IMR-90 (cell line): ENCODE measurements at regions not wholly inside any gene's neighbourhood (a gene's known extent, or its start where the extent isn't known, plus 50 kb on each side); places are given as distances from the start of the nearest gene placed in this dataset.

Experiments
- ATAC-seq: fragments of 200-7000 bp; cut with Tn5 transposase; 2 replicates; pipeline ENCODE4 v1.9.1; 2020; ENCODE audit warnings: low read depth, mild to moderate bottlenecking, moderate library complexity
- BruUV-seq: library from RNA; stranded (reverse); fragments of 400-500 nt; replicated peaks from 2 replicates; lab custom pipeline; 2021; lab: Mats Ljungman, UMichigan
- CTCF ChIA-PET: fragments of 300-600 bp; formaldehyde crosslinking; extraction: SDS; loops from one replicate; lab custom pipeline; 2021; ENCODE audit warnings: antibody characterized with exemption; lab: Yijun Ruan, JAX
- POLR2A ChIA-PET: fragments of 300-600 bp; sonication (Branson Sonifier 250); formaldehyde crosslinking; loops from one replicate; lab custom pipeline; 2022; ENCODE audit warnings: antibody characterized with exemption; ENCODE audit not compliant: unreplicated experiment; lab: Charles Lee
- DNase-seq: peaks from one replicate; pipeline ENCODE4 v3.0.0; 2013
- H2AFZ ChIP-seq: replicated peaks from 2 replicates; pipeline ENCODE3; 2013; ENCODE audit warnings: low read length, mild to moderate bottlenecking; ENCODE audit not compliant: poor library complexity
- H2AK5ac ChIP-seq: 2 replicates; pipeline ENCODE4 v1.6.1; 2013; ENCODE audit warnings: low read depth, low read length, inconsistent platforms
- H2AK9ac ChIP-seq: replicated peaks from 2 replicates; pipeline ENCODE3; 2013; ENCODE audit warnings: mild to moderate bottlenecking, low read depth, low read length, moderate library complexity; ENCODE audit not compliant: poor library complexity
- H2BK120ac ChIP-seq: 2 replicates; pipeline ENCODE4 v1.6.1; 2013; ENCODE audit warnings: low read depth, low read length, inconsistent platforms
- H2BK15ac ChIP-seq: 3 replicates; pipeline ENCODE4 v1.6.1; 2013; ENCODE audit warnings: low read depth, low read length, inconsistent platforms
- H2BK20ac ChIP-seq: 2 replicates; pipeline ENCODE4 v1.6.1; 2013; ENCODE audit warnings: low read depth, mild to moderate bottlenecking, inconsistent platforms, low read length, moderate library complexity
- H2BK5ac ChIP-seq: 2 replicates; pipeline ENCODE4 v1.6.1; 2013; ENCODE audit warnings: mild to moderate bottlenecking, low read depth, low read length, inconsistent platforms; ENCODE audit not compliant: poor library complexity, severe bottlenecking
- H3K14ac ChIP-seq: replicated peaks from 2 replicates; pipeline ENCODE4 v1.6.1; 2013; ENCODE audit warnings: low read depth, low read length, inconsistent platforms
- H3K18ac ChIP-seq: 2 replicates; pipeline ENCODE4 v1.6.1; 2013; ENCODE audit warnings: low read depth, low read length, control low read depth
- H3K23ac ChIP-seq: 2 replicates; pipeline ENCODE4 v1.6.1; 2013; ENCODE audit warnings: low read depth, low read length, inconsistent platforms
- H3K27ac ChIP-seq: 2 replicates; pipeline ENCODE4 v1.5.1; 2013; ENCODE audit warnings: mild to moderate bottlenecking, control low read depth, low read length; ENCODE audit not compliant: insufficient read depth
- H3K27me3 ChIP-seq: 2 replicates; pipeline ENCODE4 v1.6.1; 2013; ENCODE audit warnings: low read length; ENCODE audit not compliant: control insufficient read depth, insufficient read depth
- H3K36me3 ChIP-seq: 2 replicates; pipeline ENCODE4 v1.6.1; 2013; ENCODE audit warnings: low read length, mixed read lengths; ENCODE audit not compliant: control insufficient read depth, insufficient read depth
- H3K4ac ChIP-seq: 2 replicates; pipeline ENCODE4 v1.6.1; 2013; ENCODE audit warnings: low read depth, low read length, inconsistent platforms
- H3K4me1 ChIP-seq: 2 replicates; pipeline ENCODE4 v1.6.1; 2013; ENCODE audit warnings: low read length, mixed read lengths; ENCODE audit not compliant: control insufficient read depth, insufficient read depth
- H3K4me2 ChIP-seq: 2 replicates; pipeline ENCODE4 v1.6.1; 2013; ENCODE audit warnings: low read depth, mild to moderate bottlenecking, control low read depth, low read length, moderate library complexity
- H3K4me3 ChIP-seq: 2 replicates; pipeline ENCODE4 v1.5.1; 2013; ENCODE audit warnings: low read depth, mild to moderate bottlenecking, control low read depth, low read length, moderate library complexity; ENCODE audit not compliant: insufficient read depth
- H3K56ac ChIP-seq: 2 replicates; pipeline ENCODE4 v1.6.1; 2013; ENCODE audit warnings: low read length, inconsistent platforms; ENCODE audit not compliant: insufficient read depth; ENCODE audit errors: extremely low read depth
- H3K79me1 ChIP-seq, 2 experiments: 2 replicates each; pipeline ENCODE4 v1.6.1; 2013; ENCODE audit warnings: low read length in 2 of 2, inconsistent platforms in 1 of 2, low read depth in 1 of 2
- H3K9ac ChIP-seq: 2 replicates; pipeline ENCODE4 v1.6.1; 2013; ENCODE audit warnings: low read depth, low read length, control low read depth
- H3K9me1 ChIP-seq: 2 replicates; pipeline ENCODE4 v1.6.1; 2013; ENCODE audit warnings: low read length, inconsistent platforms; ENCODE audit not compliant: insufficient read depth
- H3K9me3 ChIP-seq: 2 replicates; pipeline ENCODE4 v1.6.1; 2013; ENCODE audit warnings: low read length; ENCODE audit not compliant: control insufficient read depth, insufficient read depth
- H4K20me1 ChIP-seq: 2 replicates; pipeline ENCODE4 v1.6.1; 2013; ENCODE audit warnings: low read length, inconsistent platforms; ENCODE audit not compliant: insufficient read depth
- H4K5ac ChIP-seq: 2 replicates; pipeline ENCODE4 v1.6.1; 2013; ENCODE audit warnings: mild to moderate bottlenecking, low read depth, low read length, control low read depth
- H4K8ac ChIP-seq, 2 experiments: 2 replicates each; pipeline ENCODE4 v1.6.1; 2013; ENCODE audit warnings: low read depth in 2 of 2, low read length in 2 of 2, control low read depth in 1 of 2, inconsistent platforms in 1 of 2
- H4K91ac ChIP-seq: 2 replicates; pipeline ENCODE4 v1.6.1; 2013; ENCODE audit warnings: low read depth, low read length, inconsistent platforms; ENCODE audit not compliant: insufficient read depth
- BHLHE40 ChIP-seq: fragments of 150-350 bp; IDR thresholded peaks from 2 replicates; pipeline ENCODE4 v1.6.1; 2016; ENCODE audit warnings: mild to moderate bottlenecking, low read depth, low read length
- CEBPB ChIP-seq: IDR thresholded peaks from 2 replicates; pipeline ENCODE4 v1.6.1; 2012; ENCODE audit warnings: low read depth, low read length, improper control_type of control experiment
- CHD1 ChIP-seq: IDR thresholded peaks from 2 replicates; pipeline ENCODE4 v1.6.1; 2012; ENCODE audit warnings: low read depth, low read length, improper control_type of control experiment
- FOS ChIP-seq: fragments of 150-350 bp; IDR thresholded peaks from 2 replicates; pipeline ENCODE4 v1.6.1; 2016; ENCODE audit warnings: low read depth, low read length
- MAFK ChIP-seq: IDR thresholded peaks from 2 replicates; pipeline ENCODE4 v1.6.1; 2012; ENCODE audit warnings: low read depth, low read length, improper control_type of control experiment
- MAZ ChIP-seq: IDR thresholded peaks from 2 replicates; pipeline ENCODE4 v1.6.1; 2012; ENCODE audit warnings: low read depth, mild to moderate bottlenecking, low read length, improper control_type of control experiment, moderate library complexity, borderline replicate concordance
- MXI1 ChIP-seq: IDR thresholded peaks from 2 replicates; pipeline ENCODE4 v1.6.1; 2012; ENCODE audit warnings: low read depth, mild to moderate bottlenecking, low read length, moderate library complexity, borderline replicate concordance
- NFE2L2 ChIP-seq: fragments of 150-350 bp; IDR thresholded peaks from 2 replicates; pipeline ENCODE4 v1.6.1; 2016; ENCODE audit warnings: low read depth, mild to moderate bottlenecking, low read length
- RCOR1 ChIP-seq: IDR thresholded peaks from 2 replicates; pipeline ENCODE4 v1.6.1; 2012; ENCODE audit warnings: mild to moderate bottlenecking, low read length, improper control_type of control experiment; ENCODE audit not compliant: insufficient replicate concordance
- RFX5 ChIP-seq: IDR thresholded peaks from 2 replicates; pipeline ENCODE4 v1.8.0; 2012; ENCODE audit warnings: low read depth, mild to moderate bottlenecking, low read length, moderate library complexity
- SMC3 ChIP-seq: fragments of 150-350 bp; IDR thresholded peaks from 2 replicates; pipeline ENCODE4 v1.6.1; 2016; ENCODE audit warnings: low read depth, mild to moderate bottlenecking, antibody characterized with exemption, low read length, moderate library complexity
- WGBS, 2 experiments: methylation state at CpG; one replicate each; pipeline versions ENCODE4 v1.1.5 to v1.1.7; 2013; ENCODE audit warnings: missing lambda C conversion rate in 2 of 2; ENCODE audit not compliant: insufficient read length in 1 of 2; ENCODE audit errors: extremely low coverage in 2 of 2; 5-methylcytosine and 5-hydroxymethylcytosine counted together
- dilution Hi-C: fragments of 300-500 bp; cut with HindIII; formaldehyde crosslinking; loops from one replicate; pipeline ENCODE4 v1.14.3; 2018; ENCODE audit warnings: low sequenced_read_pairs; ENCODE audit not compliant: unreplicated experiment
- in situ Hi-C: fragments of 300-500 bp; cut with MboI; formaldehyde crosslinking; loops from 3 replicates; pipeline ENCODE4 v1.14.3; 2019; ENCODE audit warnings: low sequenced_read_pairs, inconsistent platforms, mixed read lengths
- intact Hi-C: fragments of 100-400 bp; cut with micrococcal nuclease; formaldehyde crosslinking; loops from 2 replicates; pipeline ENCODE4 v1.10.0; 2022
- TF ChIP-seq, protein P1 (sequence below): conservative IDR thresholded peaks from 2 replicates; pipeline ENCODE4 v1.5.1; 2012; ENCODE audit warnings: mild to moderate bottlenecking, low read depth, low read length, improper control_type of control experiment
- TF ChIP-seq, protein P2 (sequence below): fragments of 150-350 bp; IDR thresholded peaks from 2 replicates; pipeline ENCODE4 v1.6.1; 2017; ENCODE audit warnings: mild to moderate bottlenecking, antibody characterized with exemption, low read length, low read depth
- TF ChIP-seq, protein P3 (sequence below): fragments of 150-350 bp; IDR thresholded peaks from 2 replicates; pipeline ENCODE4 v1.6.1; 2016; ENCODE audit warnings: low read depth, mild to moderate bottlenecking, low read length, moderate library complexity, borderline replicate concordance

DNA sequence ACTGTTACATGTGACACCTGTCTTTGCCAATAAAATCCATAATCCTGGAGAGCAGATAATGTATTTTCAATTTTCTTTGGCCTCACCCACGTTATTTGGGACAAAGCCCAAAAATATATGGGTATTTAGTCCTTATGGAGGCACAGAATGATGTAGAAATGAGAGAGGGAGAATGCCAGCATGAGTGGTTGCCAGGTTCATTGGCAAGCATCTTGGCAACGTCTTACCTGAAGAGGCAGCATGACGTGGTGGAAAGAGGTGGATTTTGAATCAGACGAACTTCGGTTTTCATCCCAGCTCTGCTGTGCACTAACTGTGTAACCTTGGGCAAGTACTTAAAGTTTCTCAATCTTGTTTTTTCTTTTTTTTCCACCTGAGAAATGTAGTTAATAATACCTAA, 969.6 kb upstream of the PIK3C3 start:
- H4K8ac ChIP-seq: no peak overlapping the region
- H2BK120ac ChIP-seq: no peak overlapping the region
- dilution Hi-C loops: no loop called here
- H3K14ac ChIP-seq: no peak overlapping the region
- DNase-seq (no peak), ATAC-seq (no peak)
- no peak overlapping the region for H4K91ac ChIP-seq
- no peak overlapping the region for H4K5ac ChIP-seq
- no peak overlapping the region for H2AK5ac ChIP-seq
- no peak overlapping the region for H3K56ac ChIP-seq
- TF ChIP-seq SMC3 (no peak), FOS (no peak), MAFK (no peak), MXI1 (no peak), MAZ (no peak), CEBPB (no peak), BHLHE40 (no peak), RCOR1 (no peak), CHD1 (no peak), RFX5 (no peak), NFE2L2 (no peak)
- TF ChIP-seq, protein P1, sequence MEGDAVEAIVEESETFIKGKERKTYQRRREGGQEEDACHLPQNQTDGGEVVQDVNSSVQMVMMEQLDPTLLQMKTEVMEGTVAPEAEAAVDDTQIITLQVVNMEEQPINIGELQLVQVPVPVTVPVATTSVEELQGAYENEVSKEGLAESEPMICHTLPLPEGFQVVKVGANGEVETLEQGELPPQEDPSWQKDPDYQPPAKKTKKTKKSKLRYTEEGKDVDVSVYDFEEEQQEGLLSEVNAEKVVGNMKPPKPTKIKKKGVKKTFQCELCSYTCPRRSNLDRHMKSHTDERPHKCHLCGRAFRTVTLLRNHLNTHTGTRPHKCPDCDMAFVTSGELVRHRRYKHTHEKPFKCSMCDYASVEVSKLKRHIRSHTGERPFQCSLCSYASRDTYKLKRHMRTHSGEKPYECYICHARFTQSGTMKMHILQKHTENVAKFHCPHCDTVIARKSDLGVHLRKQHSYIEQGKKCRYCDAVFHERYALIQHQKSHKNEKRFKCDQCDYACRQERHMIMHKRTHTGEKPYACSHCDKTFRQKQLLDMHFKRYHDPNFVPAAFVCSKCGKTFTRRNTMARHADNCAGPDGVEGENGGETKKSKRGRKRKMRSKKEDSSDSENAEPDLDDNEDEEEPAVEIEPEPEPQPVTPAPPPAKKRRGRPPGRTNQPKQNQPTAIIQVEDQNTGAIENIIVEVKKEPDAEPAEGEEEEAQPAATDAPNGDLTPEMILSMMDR: no peak
- TF ChIP-seq, protein P2, sequence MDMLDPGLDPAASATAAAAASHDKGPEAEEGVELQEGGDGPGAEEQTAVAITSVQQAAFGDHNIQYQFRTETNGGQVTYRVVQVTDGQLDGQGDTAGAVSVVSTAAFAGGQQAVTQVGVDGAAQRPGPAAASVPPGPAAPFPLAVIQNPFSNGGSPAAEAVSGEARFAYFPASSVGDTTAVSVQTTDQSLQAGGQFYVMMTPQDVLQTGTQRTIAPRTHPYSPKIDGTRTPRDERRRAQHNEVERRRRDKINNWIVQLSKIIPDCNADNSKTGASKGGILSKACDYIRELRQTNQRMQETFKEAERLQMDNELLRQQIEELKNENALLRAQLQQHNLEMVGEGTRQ: no peak
- TF ChIP-seq, protein P3, sequence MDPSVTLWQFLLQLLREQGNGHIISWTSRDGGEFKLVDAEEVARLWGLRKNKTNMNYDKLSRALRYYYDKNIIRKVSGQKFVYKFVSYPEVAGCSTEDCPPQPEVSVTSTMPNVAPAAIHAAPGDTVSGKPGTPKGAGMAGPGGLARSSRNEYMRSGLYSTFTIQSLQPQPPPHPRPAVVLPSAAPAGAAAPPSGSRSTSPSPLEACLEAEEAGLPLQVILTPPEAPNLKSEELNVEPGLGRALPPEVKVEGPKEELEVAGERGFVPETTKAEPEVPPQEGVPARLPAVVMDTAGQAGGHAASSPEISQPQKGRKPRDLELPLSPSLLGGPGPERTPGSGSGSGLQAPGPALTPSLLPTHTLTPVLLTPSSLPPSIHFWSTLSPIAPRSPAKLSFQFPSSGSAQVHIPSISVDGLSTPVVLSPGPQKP: no peak
- no peak overlapping the region for H2BK15ac ChIP-seq
- no TSS peak for BruUV-seq
- in situ Hi-C loops: no loop called here
- no peaks in the 10 kb centered on the region for H3K4me1 ChIP-seq
- H2AK9ac ChIP-seq: no peak overlapping the region
- H3K4ac ChIP-seq: no peak overlapping the region
- no peak overlapping the region for H3K4me2 ChIP-seq
- H3K27me3 ChIP-seq: no peaks in the 10 kb centered on the region
- no peaks in the 10 kb centered on the region for H3K36me3 ChIP-seq
- no peak overlapping the region for H3K18ac ChIP-seq
- no peaks in the 10 kb centered on the region for H3K9me1 ChIP-seq
- WGBS, 2 experiments: 0% methylated on average over 1 of the region's 5 CpGs; no CpG with 5 or more reads in 1 of the 2 experiments
- no peak overlapping the region for H2BK20ac ChIP-seq
- no peak overlapping the region for H3K27ac ChIP-seq
- intact Hi-C loops: no loop called here
- H3K79me1 ChIP-seq: no peaks in the 10 kb centered on the region
- H3K9me3 ChIP-seq: no peaks in the 10 kb centered on the region
- no peak overlapping the region for H3K23ac ChIP-seq
- no peak overlapping the region for H3K9ac ChIP-seq
- H3K4me3 ChIP-seq: no peak overlapping the region
- ChIA-PET CTCF (no interaction called here), POLR2A (interaction anchor here (0.6 kb wide), 1 partner anchor 74 kb away, joined by 3 read pairs; no protein-coding TSS in a partner anchor)
- no peak overlapping the region for H2AFZ ChIP-seq
- no peaks in the 10 kb centered on the region for H4K20me1 ChIP-seq
- H2BK5ac ChIP-seq: no peak overlapping the region
